ENCODE measurements at regions not wholly inside any gene's neighbourhood (a gene's known extent, or its start where the extent isn't known, plus 50 kb on each side); places are given as distances from the start of the nearest gene placed in this dataset.

DNA sequence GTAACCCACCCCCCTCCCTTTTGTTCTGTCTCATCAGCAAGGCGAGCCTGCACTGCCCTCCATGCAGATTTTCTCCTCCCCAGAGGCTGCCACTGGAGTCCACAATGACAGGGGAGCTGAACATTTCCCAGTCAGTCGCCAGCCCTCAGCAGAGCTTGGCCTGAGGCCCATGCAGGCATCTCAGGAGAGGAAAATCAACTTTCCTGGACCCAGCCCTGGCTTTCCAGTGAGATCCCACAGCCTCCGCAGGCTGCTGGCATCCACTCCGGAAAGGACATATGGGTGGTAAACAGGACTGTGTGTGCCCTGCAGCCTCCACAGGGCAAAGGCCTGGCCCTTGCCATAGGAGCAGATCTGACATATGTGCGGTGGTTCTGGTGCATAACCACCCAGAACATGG is 253.8 kb downstream of the TNS1 start:
- DNase-seq (ENCODE audit: extremely low read depth, low read depth) = no peak

DNA sequence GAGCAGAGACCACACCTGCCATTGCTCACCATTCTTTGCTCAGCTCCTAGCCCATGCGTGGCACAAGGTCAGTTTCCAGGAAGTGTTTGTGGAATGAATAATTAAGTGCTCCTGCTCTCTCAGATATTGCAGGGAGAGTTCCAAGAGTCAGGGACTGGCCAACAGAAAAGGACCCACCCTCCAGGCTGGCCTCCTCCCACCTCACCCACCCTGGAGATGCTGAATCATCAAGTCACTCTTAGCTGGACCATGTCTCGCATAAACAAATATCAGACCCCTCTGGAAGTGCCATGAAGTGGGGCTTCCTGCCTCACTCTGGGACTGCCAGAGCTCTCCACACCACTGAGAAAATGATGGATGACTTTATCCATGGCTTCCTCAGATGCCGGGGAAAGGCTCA is 256.0 kb downstream of the TNS1 start:
- no peak for DNase-seq (ENCODE audit: extremely low read depth, low read depth)

DNA sequence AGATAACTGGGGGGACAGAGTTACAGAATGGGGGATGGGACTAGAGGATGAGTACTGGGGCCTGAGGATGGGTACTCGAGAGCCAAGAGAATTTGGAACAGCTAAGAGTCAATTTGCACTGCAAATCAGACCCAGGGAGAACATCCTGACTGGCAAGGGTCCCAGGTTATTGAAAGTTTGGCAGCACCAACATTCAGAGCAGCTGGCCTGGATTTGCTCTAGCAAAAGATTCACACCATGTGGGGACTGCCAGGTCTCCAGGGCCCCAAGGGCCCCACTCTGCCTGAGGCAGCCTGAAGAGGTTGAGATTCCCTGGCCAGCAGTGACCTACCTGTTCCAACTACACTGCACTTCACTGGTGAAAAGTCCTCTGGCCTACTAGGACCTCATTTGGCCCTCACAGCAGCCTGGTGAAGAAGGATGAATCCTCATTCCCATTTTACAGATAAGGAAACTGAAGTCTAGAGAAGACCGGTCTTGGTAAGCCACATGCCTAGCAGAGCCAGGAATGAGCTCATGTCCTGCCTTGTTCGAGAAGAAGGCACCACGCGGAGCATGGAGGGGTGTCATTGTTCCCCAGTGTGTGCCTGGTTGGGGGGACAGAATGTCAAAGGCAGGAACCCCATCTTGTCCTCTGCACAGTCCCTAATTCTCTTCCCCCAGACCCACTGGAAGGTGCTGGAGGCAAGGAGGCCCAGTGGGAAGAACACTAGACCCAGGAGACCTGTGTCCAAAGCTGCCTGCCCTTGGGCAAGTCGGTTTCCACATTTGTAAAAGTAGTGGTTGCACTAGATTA is 258.6 kb downstream of the TNS1 start:
- DNase-seq (ENCODE audit: extremely low read depth, low read depth) = no peak

DNA sequence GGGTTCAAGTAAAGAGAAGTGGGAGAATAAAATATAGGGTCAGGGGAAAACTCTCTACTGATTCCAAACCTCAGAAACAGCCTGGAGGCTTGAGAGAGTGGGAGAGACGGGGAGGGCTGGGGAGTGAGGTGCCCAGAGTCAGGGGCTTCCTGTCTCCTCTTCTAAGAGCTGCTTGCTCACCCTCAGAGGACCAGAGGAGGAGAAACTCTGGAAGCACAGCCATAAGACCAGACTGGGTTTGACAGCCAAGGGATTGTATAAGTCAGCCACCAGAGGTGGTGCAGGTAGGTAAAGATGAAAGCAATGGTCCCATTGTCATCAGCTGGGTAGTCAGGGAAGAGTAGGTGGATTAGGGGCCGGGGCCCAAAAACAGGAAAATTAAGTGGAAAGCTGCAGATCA is 259.4 kb downstream of the TNS1 start:
- DNase-seq (ENCODE audit: extremely low read depth, low read depth) = no peak

DNA sequence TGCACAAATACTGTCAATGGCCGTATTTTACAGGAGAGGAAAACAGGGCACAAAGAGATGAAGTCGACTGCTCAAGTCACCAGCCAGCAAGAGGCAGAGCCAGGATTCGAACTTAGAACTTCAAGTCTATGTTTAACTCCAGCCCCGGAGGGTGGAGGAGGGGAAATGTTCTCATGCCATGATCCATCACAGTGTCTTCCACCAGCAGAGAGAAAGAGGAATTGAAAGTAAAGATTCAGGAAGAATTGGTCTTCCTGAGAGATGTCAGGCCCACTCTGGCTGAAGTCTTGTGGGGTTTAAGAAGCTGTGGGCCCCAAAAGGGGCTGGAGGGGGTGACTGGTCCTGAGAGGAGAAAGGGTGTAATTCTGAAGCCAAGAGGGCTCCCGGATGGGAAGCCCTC is 260.0 kb downstream of the TNS1 start:
- DNase-seq (ENCODE audit: extremely low read depth, low read depth) = no peak

DNA sequence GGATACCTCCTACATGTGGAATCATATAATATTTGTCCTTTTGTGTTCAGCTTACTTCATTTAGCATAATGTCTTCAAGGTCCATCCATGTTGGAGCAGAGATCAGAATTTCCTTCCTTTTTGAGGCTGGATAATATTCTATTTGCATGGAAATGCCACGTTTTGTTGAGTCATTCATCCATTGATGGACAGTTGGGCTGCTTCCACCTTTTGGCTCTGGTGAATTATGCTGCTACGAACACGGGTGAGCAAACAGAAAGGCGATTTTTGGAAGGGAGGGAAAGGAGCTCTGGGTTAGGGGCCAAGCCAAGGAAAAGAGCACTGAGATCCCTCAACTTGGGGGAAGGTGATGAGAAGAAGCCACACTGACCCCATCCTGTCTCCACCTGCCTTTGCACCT is 260.5 kb downstream of the TNS1 start:
- no peak for DNase-seq (ENCODE audit: extremely low read depth, low read depth)

DNA sequence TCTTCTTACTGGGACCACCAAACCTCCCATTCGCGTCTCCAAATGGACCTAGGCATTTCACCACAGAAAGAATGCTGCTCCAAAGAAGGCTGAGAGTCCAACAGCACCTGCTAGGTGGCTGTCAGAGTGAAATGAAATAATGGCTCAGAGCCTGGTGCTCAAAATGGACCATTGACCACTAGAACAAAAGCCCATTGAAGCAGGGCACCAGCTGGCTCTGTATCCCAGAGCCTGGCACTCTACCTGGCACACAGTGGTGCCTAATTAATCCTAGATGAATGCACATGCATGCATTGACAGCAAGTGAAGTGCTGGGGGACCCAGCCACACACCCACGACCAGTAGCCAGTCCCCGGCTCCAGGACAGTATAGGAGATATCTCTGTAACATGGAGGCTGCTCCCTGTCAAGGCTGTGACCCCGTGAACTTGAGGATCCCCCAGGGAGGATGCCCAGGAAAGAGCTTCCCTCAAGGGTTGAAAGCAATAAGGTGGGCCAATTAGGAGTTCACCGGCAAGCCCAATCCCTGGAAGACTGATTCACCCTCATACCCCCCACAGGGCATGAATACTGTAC is 261.3 kb downstream of the TNS1 start:
- DNase-seq (ENCODE audit: extremely low read depth, low read depth) = no peak

DNA sequence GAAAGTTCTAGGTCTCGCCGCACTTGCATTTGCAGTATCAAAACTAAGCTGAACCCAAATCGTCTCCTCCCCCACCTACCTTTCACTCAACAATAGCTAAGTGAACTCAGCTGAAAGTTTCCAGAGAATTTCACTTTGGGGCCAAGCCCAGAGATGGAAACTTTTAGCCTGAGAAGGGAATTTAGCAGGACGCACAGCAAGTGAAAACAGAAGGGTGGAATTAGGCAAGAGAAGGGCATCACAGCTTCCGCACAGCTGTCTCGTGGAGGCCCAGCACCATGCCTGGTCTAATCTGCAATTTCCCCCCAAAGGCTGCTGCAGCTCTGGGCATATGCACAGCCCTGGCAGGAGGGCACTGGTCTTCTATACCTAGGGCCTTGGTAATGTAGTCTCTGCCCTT is 262.0 kb downstream of the TNS1 start:
- no peak for DNase-seq (ENCODE audit: extremely low read depth, low read depth)

DNA sequence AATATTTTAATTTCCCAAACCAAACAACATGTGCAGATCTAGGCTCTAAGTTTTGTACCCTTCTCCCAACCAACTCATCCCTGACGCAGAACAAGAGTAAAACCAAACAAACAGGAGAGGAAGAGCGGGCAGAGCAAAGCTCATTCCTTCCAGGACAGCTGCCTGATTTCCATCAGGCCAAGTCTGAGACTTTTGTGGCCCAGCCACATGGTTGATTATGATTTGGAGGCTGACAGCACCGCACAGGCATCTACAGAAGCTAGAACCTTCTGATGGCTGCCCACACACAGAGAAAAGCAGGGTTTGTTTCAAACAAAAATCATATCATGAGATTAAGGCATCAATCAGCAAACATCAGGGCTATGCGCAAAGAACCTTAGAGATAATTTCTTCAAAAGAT is 262.6 kb downstream of the TNS1 start:
- no peak for DNase-seq (ENCODE audit: extremely low read depth, low read depth)

DNA sequence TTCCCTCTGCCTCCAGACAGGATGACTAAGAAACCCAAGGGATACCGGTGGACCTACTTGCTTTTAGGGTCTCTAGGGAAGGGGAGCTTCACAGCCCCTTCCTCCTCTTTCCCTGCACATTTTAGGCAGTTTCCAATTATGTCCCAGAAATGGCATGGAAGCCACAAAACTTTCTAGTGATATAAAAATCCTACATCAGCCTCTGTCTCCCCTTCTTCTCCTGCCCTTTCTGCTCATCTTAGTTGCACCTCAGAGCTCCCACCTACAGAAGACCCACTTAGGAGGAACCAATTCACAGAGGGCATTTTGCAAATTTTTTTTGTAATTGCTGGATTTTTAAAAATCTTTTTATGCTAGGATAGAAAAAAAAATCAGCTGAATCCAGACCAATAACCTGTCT is 263.1 kb downstream of the TNS1 start:
- DNase-seq (ENCODE audit: extremely low read depth, low read depth) = no peak

DNA sequence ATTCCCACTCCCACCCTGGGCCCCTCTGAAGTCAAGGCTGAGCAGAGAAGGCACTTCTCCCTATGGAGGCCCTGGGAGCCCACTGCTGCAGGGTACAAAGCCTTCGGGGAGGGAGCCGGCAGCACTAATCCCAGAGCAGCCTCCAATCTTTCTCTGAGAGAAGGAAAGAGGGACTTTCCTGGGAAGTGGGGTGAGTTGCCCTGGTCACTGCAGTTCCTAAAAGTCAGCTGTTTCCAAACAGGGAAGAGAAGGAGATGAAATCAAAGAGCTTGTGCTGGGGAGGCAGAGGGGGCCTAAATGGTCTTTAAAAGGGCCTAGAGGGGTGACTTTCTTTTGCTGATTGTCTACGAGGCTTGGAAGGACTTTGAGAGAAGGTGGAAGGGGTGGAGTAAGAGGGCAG is 264.7 kb downstream of the TNS1 start:
- DNase-seq (ENCODE audit: extremely low read depth, low read depth) = no peak

DNA sequence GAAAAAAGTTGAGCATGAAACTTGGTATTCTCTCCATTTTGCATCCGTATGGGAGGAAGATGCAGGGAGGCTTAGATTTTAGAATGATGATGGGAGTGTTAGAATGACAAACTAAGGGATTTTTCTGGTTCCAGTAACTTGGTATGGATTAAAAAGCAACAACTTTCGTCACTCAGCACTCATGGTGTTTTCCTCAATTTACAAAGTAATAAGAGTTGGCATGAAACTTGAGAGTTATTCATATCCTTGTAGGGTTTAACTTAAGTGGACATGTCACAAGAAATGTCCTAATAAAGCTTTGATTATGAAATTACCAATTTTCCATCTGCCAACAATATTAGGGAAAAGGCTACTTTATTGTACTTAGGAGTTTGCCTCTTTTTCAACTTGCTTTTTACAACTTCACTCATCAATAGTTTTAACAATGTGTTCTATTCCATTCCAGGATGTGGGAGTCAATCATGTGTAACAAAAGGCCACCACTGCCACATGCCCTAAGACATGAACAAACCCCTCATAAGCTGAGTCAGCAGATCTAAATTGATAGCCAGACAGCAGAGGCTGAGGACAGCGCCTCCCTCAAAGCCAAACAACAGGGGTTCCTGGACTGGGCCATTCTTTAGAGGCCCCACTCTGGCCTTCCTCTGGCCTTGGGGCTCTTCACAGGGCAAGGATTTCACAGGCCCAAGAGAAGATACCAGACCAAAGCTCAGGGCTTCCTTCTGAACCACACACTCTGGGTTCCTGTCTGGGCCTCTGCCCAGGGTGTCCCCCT is 265.8 kb downstream of the TNS1 start:
- DNase-seq (ENCODE audit: extremely low read depth, low read depth) = no peak

DNA sequence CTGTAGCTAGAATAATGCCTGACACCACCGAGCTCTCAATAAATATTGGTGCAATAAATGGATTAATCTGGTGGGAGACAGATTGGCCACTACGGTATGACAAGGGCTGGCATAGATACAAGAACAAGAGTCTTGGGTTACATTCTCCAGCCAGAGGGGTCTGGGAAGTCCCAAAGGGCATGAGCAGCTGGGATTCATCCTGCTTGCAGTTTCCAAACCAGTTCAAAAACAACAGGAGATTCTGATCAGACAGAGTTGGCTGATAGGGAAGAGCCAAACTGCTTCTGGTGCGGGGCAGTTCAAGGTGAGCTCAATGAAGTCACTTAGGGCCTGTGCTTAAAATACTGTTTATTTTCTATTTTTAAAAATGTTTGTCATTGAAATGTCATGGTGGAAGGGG is 266.9 kb downstream of the TNS1 start:
- DNase-seq (ENCODE audit: extremely low read depth, low read depth) = no peak

DNA sequence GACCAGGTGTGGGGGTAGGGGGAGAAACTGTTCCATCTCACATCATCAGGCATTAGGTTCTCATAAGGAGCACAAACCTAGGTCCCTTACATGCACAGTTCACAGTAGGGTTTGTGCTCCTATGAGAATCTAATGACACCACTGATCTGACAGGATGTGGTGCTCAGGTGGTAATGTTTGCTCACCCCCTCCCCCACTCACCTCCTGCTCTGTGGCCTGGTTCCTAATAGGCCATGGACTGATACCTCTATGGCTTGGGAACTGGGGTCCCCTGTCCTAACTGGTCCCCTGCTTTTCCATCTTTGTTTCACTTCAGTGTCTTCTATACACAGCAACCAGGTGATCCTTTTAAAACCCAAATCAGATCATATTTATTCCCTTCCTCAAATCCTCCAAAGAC is 267.8 kb downstream of the TNS1 start:
- DNase-seq (ENCODE audit: extremely low read depth, low read depth) = no peak

DNA sequence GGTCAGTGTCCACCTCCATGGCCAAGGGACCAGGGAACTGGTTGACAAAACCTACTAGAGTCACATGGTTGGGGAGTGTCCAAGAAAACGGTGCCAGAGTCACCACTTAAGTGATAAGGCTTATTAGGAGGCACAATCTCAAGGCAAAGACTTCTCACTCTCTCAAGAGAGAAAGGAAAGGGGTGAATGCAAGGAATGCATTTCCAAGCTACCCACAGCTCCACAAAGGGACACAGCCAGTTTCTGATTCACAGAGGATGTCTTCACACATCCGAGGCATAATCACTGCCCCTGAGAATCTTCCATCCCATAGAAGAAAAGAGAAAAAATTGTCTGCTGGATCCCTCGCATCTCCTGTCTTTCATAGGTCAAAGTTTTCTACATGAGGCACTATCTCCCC is 269.3 kb downstream of the TNS1 start:
- no peak for DNase-seq (ENCODE audit: extremely low read depth, low read depth)

DNA sequence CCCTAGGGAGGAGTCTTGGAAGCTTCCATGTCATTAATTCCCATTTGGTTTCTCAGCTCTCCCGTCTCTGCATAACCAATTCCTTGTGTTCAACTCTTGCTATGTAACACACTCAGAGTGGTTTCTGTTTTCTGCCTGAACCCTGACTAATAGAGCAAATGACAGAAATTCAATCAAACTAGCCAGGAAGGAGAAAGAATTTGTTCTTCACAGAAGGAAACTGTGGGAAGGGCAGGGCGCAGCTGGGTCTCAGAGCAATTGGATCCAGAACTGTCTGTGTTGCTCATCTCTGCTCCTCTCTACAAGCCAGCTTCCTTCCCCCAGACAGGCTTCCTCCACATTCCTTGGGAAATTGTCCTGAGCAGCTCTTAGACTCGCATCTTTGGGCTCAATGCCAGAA is 269.8 kb downstream of the TNS1 start:
- DNase-seq (ENCODE audit: extremely low read depth, low read depth) = no peak

DNA sequence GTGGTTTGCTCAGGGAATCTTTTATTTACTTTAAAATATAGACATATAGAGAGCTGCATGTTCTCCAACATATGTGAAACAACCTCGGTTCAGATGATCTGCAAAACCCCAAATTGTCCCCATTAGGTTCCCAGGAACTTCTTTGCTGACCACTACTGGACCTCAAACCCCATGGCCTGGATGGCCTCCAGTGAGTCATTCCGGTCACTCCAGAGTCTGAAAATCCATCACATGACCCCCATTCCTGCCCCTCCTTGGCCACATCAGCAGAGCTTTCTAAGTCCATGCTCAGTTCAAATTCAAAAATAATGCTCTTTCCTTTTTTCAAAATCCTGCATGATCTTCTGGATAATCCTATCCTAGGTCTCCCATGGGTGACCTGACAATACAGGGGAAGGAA is 271.0 kb downstream of the TNS1 start:
- no peak for DNase-seq (ENCODE audit: extremely low read depth, low read depth)

DNA sequence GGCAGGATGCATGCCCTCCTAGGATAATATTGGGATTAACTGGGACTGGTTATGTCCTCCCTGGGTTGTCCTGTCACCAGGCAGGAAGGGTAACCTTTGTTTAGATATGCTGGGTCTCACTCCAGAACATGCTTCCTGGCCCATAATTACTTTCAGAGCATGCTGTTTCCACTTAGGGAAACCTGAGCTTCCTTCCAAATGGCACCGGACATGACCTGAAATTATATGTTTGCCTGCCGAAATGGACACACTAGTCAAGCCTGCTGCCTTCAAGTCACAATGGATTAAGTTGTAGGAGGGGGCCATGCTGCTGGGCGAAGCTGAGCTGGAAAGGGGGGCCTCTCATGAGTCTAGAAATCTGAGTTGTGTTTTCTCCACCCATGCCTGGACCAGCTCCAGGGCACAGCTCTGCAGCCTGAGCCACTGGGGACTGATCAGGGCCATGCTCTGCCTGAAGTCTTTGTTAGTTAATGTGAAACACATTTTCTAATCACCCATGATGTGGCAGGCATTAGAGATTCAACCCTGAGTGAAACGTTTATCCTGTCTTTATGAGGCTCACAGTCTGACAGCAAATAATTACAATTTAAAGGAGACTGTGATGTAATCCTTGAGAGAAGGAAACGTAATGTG is 273.3 kb downstream of the TNS1 start:
- DNase-seq (ENCODE audit: extremely low read depth, low read depth) = no peak

DNA sequence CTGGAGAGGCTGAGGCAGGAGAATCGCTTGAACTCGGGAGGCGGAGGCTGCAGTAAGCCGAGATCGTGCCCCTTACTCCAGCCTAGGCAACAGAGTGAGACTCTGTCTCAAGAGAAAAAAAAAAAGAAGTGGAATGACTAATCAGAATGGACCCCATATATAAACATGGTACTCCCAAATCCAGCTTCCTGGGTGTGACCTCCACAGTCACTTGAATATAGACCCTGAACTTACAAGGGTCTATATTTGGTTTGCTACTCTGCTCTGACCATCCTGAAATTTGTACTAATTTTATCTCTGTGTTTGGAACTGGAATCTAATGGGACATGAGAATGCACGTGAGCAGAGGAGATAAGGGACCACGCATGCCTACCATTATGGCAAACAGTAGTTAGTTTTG is 275.0 kb downstream of the TNS1 start:
- no peak for DNase-seq (ENCODE audit: extremely low read depth, low read depth)

DNA sequence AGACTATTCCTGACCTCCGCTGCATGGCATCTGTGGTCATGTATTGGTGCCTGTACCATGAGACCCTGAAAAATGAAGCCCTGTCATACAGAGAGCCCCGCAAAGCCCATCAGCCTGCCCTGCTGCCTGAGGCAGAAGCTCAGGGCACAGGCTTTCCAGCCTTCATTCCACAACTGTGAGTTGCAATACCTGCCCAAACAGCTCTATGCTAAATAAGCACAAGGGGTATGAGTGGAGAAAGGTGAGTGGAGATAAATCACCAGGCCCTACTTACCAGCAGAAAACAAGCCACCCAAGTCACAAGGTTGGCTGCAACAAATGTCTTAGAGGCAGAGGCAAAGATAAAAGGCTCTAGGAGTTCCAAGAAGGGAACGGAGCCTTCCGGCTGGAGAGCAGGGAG is 277.4 kb downstream of the TNS1 start:
- DNase-seq (ENCODE audit: extremely low read depth, low read depth) = no peak

DNA sequence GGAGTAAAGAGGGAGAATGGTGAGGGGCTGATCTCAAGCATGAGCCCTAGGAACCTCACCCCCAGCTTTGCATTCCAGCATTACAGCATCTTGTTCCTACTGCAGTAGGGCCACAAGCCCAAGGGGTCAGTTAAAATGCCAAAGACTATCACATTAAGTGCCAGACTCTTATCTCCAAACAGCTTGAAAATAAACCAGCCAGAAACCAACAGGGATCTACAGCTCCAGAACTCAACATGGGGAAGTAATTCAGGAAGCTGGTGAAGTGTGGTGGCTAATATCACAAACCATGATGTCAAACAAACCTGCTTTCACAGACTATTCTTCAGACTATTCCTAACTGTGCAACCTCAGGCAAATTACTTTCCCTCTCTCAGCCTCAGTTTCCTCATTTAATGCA is 278.3 kb downstream of the TNS1 start:
- no peak for DNase-seq (ENCODE audit: extremely low read depth, low read depth)

DNA sequence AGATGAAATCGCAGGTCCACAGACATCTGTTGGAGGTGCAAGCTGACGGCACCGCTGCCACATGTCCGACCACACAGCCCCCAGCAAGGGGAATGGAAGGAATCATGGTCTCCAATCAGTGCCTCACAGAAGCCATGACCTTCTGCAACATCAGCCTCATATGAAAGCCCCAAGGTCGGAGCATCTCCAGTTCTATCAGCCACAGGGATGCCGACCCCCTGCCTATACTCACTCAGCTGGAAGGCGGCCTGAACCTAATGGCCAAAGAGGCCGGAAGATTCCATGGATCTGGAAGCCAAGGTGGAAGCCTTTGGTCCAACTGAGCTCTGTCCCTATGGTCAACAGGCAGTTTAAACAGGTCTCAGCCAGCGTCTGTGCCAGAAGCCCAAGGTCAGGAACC is 278.8 kb downstream of the TNS1 start:
- no peak for DNase-seq (ENCODE audit: extremely low read depth, low read depth)
